CD14-positive monocyte (primary cell): ENCODE measurements at regions not wholly inside any gene's neighbourhood (a gene's known extent, or its start where the extent isn't known, plus 50 kb on each side); places are given as distances from the start of the nearest gene placed in this dataset.

ENCODE experiments used
- DNase-seq, 3 donors: peaks; one replicate each; pipeline ENCODE4 v3.0.0-alpha.2; 2011 to 2022
- H2AFZ ChIP-seq: 2 replicates; pipeline ENCODE4 v1.6.0; 2012; ENCODE audit warnings: mild to moderate bottlenecking, low read depth, low read length, inconsistent platforms; ENCODE audit not compliant: insufficient read depth, poor library complexity, severe bottlenecking
- H3K27ac ChIP-seq, 2 donors: 1 replicate in 1 of 2; 2 replicates in 1 of 2; pipeline ENCODE4 v1.5.1; 2012 to 2013; ENCODE audit warnings: low read length in 2 of 2, control low read depth in 1 of 2, inconsistent platforms in 1 of 2, low read depth in 1 of 2, mild to moderate bottlenecking in 1 of 2
- H3K27me3 ChIP-seq, 2 donors: one replicate each; pipeline versions ENCODE4 v1.6.0 to v1.6.1; 2011 to 2013; ENCODE audit warnings: low read length in 2 of 2; ENCODE audit not compliant: control insufficient read depth in 2 of 2, insufficient read depth in 2 of 2
- H3K36me3 ChIP-seq, 2 donors: replicated peaks in 1 of 2; 1 replicate in 1 of 2; 2 replicates in 1 of 2; pipeline versions ENCODE4 v1.5.1 to v1.6.1; 2012 to 2013; ENCODE audit warnings: low read length in 2 of 2, control low read depth in 1 of 2, inconsistent platforms in 1 of 2, mild to moderate bottlenecking in 1 of 2; ENCODE audit not compliant: insufficient read depth in 2 of 2, control insufficient read depth in 1 of 2
- H3K4me1 ChIP-seq, 2 donors: 1 replicate in 1 of 2; 2 replicates in 1 of 2; pipeline versions ENCODE4 v1.5.1 to v1.6.1; 2012 to 2013; ENCODE audit warnings: low read length in 2 of 2, control low read depth in 1 of 2, inconsistent platforms in 1 of 2, mild to moderate bottlenecking in 1 of 2, moderate library complexity in 1 of 2; ENCODE audit not compliant: insufficient read depth in 2 of 2, control insufficient read depth in 1 of 2
- H3K4me2 ChIP-seq: replicated peaks from 2 replicates; pipeline ENCODE3; 2012; ENCODE audit warnings: low read length, moderate library complexity, mild to moderate bottlenecking; ENCODE audit not compliant: poor library complexity, severe bottlenecking; ENCODE audit errors: extremely low read depth
- H3K4me3 ChIP-seq, 3 experiments: fragments of 200-600 bp in 1 of 3; sonication (generic) in 1 of 3; replicated peaks in 1 of 3; 1 replicate in 2 of 3; 2 replicates in 1 of 3; pipeline ENCODE4 v1.5.1; 2011 to 2013; ENCODE audit warnings: low read length in 3 of 3, mild to moderate bottlenecking in 3 of 3, control low read depth in 2 of 3, low read depth in 2 of 3, inconsistent platforms in 1 of 3, moderate library complexity in 1 of 3
- H3K79me2 ChIP-seq: 2 replicates; pipeline ENCODE4 v1.6.0; 2012; ENCODE audit warnings: mild to moderate bottlenecking, control low read depth, inconsistent platforms, low read length, moderate library complexity; ENCODE audit not compliant: insufficient read depth
- H3K9ac ChIP-seq: 2 replicates; pipeline ENCODE4 v1.6.0; 2017; ENCODE audit warnings: low read length, mild to moderate bottlenecking; ENCODE audit not compliant: insufficient read depth, poor library complexity, severe bottlenecking
- H3K9me3 ChIP-seq, 2 donors: replicated peaks in 1 of 2; 1 replicate in 1 of 2; 2 replicates in 1 of 2; pipeline versions ENCODE4 v1.5.1 to v1.6.1; 2012 to 2013; ENCODE audit warnings: low read length in 2 of 2, control low read depth in 1 of 2; ENCODE audit not compliant: control insufficient read depth in 1 of 2, insufficient read depth in 1 of 2
- H4K20me1 ChIP-seq: 2 replicates; pipeline ENCODE4 v1.6.0; 2012; ENCODE audit warnings: mild to moderate bottlenecking, low read length, control low read depth, moderate library complexity; ENCODE audit not compliant: insufficient read depth
- H3K27ac Mint-ChIP-seq, 7 donors: one replicate each; pipeline ENCODE4 v1.8.0; 2020; ENCODE audit warnings: mild to moderate bottlenecking in 7 of 7, mixed read lengths in 7 of 7, moderate library complexity in 6 of 7, inconsistent platforms in 2 of 7
- H3K27me3 Mint-ChIP-seq, 3 donors: one replicate each; pipeline ENCODE4 v1.8.0; 2021 to 2022; ENCODE audit warnings: low read depth in 3 of 3, mild to moderate bottlenecking in 3 of 3, mixed read lengths in 3 of 3, moderate library complexity in 3 of 3, inconsistent platforms in 1 of 3
- H3K36me3 Mint-ChIP-seq, 2 donors: one replicate each; pipeline ENCODE4 v1.8.0; 2020; ENCODE audit warnings: mixed read lengths in 2 of 2, inconsistent platforms in 1 of 2, mild to moderate bottlenecking in 1 of 2
- H3K4me1 Mint-ChIP-seq: one replicate; pipeline ENCODE4 v1.8.0; 2020; ENCODE audit warnings: mild to moderate bottlenecking, mixed read lengths
- H3K4me3 Mint-ChIP-seq, 2 donors: one replicate each; pipeline ENCODE4 v1.8.0; 2020; ENCODE audit warnings: mild to moderate bottlenecking in 2 of 2, mixed read lengths in 2 of 2, moderate library complexity in 1 of 2
- H3K9me3 Mint-ChIP-seq, 7 donors: one replicate each; pipeline ENCODE4 v1.8.0; 2020 to 2022; ENCODE audit warnings: mixed read lengths in 7 of 7, mild to moderate bottlenecking in 6 of 7, moderate library complexity in 6 of 7, inconsistent platforms in 2 of 7
- CTCF ChIP-seq: fragments of 200-600 bp; IDR thresholded peaks from one replicate; pipeline ENCODE4 v1.8.0; 2022; ENCODE audit warnings: antibody characterized with exemption, mild to moderate bottlenecking
- WGBS: methylation state at CpG from one replicate; pipeline ENCODE4 v1.1.5; 2013; ENCODE audit warnings: missing lambda C conversion rate; ENCODE audit not compliant: insufficient coverage; 5-methylcytosine and 5-hydroxymethylcytosine counted together
- intact Hi-C, 2 donors: fragments of 100-400 bp; cut with micrococcal nuclease; formaldehyde crosslinking; loops; one replicate each; pipeline versions ENCODE4 v1.15.0 to v1.15.1; 2023

GRCh38 chr5:126069329-126069728 lies 353.9 kb upstream of the GRAMD2B start:
- no peaks in the 10 kb centered on the region for H3K4me1 Mint-ChIP-seq
- no peak overlapping the region for H3K9ac ChIP-seq
- no peak overlapping the region for H3K27ac ChIP-seq
- H3K36me3 Mint-ChIP-seq, result no peaks in the 10 kb centered on the region
- peaks cover 12 to 39% (median 29%) of the 10 kb centered on the region in 7 donors for H3K9me3 Mint-ChIP-seq
- H3K27ac Mint-ChIP-seq, result no peak overlapping the region
- H3K4me1 ChIP-seq, result no peaks in the 10 kb centered on the region
- H3K9me3 ChIP-seq, result peaks cover 17 to 26% of the 10 kb centered on the region in 2 donors
- no peaks in the 10 kb centered on the region for H4K20me1 ChIP-seq
- no peak overlapping the region for H2AFZ ChIP-seq
- no peak overlapping the region for H3K4me3 Mint-ChIP-seq
- intact Hi-C loops, result no loop called here
- no peaks in the 10 kb centered on the region for H3K36me3 ChIP-seq
- H3K79me2 ChIP-seq, result no peaks in the 10 kb centered on the region
- DNase-seq, result no peak
- no peak overlapping the region for H3K4me3 ChIP-seq
- H3K27me3 ChIP-seq, result no peaks in the 10 kb centered on the region
- no peak overlapping the region for H3K4me2 ChIP-seq
- TF ChIP-seq CTCF, result no peak
- whole genome bisulfite sequencing, result no CpG with 5 or more reads among the region's 3 CpGs
- peaks cover 0 to 2% (median 0%) of the 10 kb centered on the region in 3 donors for H3K27me3 Mint-ChIP-seq

- Mint-ChIP-seq H3K36me3 (no peaks in the 10 kb centered on the region), H3K27ac (no peak overlapping the region)
Measured at GRCh38 chr5:126070481-126070880, 352.7 kb upstream of the GRAMD2B start.

More at GRCh38 chr5:126070481-126070880, 352.7 kb upstream of the GRAMD2B start:
- no peaks in the 10 kb centered on the region for H4K20me1 ChIP-seq
- WGBS, result no CpG with 5 or more reads among the region's 2 CpGs
- H3K9me3 Mint-ChIP-seq, result peaks cover 11 to 39% (median 33%) of the 10 kb centered on the region in 7 donors
- no peak for DNase-seq
- no peak overlapping the region for H3K4me2 ChIP-seq
- H3K27me3 ChIP-seq, result no peaks in the 10 kb centered on the region
- no peak overlapping the region for H3K4me3 ChIP-seq
- no peak overlapping the region for H3K27ac ChIP-seq
- TF ChIP-seq CTCF, result no peak
- no peaks in the 10 kb centered on the region for H3K4me1 Mint-ChIP-seq
- peaks cover 0 to 2% (median 0%) of the 10 kb centered on the region in 3 donors for H3K27me3 Mint-ChIP-seq
- H3K79me2 ChIP-seq, result no peaks in the 10 kb centered on the region
- H3K4me3 Mint-ChIP-seq, result no peak overlapping the region
- H3K36me3 ChIP-seq, result no peaks in the 10 kb centered on the region
- peaks cover 17 to 26% of the 10 kb centered on the region in 2 donors for H3K9me3 ChIP-seq
- H3K9ac ChIP-seq, result no peak overlapping the region
- H2AFZ ChIP-seq, result no peak overlapping the region
- intact Hi-C loops, result no loop called here
- no peaks in the 10 kb centered on the region for H3K4me1 ChIP-seq
